MM.1S (cell line): ENCODE measurements at regions not wholly inside any gene's neighbourhood (a gene's known extent, or its start where the extent isn't known, plus 50 kb on each side); places are given as distances from the start of the nearest gene placed in this dataset.

Experiments
- CTCF ChIP-seq: fragments of 300-600 bp; sonication (generic); IDR thresholded peaks from 2 replicates; pipeline ENCODE4 v1.5.1; 2016; ENCODE audit warnings: antibody characterized with exemption, low read length, mixed read lengths
- EZH2 ChIP-seq: fragments of 300-600 bp; sonication (generic); optimal IDR thresholded peaks from 2 replicates; pipeline ENCODE3; 2017; ENCODE audit warnings: low read depth, mild to moderate bottlenecking, antibody characterized with exemption, low read length, mixed read lengths
- EZH2phosphoT487 ChIP-seq: fragments of 300-600 bp; sonication (generic); IDR thresholded peaks from 2 replicates; pipeline ENCODE4 v1.6.1; 2018; ENCODE audit warnings: antibody characterized with exemption, low read length

- TF ChIP-seq CTCF (no peak), EZH2 (no peak), EZH2phosphoT487 (no peak)
Observed at GRCh38 chr2:121162893-121163292, 122.1 kb downstream of the TFCP2L1 start.
